K562 (cell line): ENCODE measurements at regions not wholly inside any gene's neighbourhood (a gene's known extent, or its start where the extent isn't known, plus 50 kb on each side); places are given as distances from the start of the nearest gene placed in this dataset.
A peak's percentile ranks its signal among the peaks of the same experiment; 100 is the strongest.

Source experiments
- ATAC-seq: fragments of 200-7000 bp; cut with Tn5 transposase; 3 replicates; pipeline ENCODE4 v1.9.1; 2020; ENCODE audit warnings: moderate library complexity
- BruUV-seq: library from RNA; stranded (reverse); fragments of 400-500 nt; replicated peaks from 2 replicates; lab custom pipeline; 2021; lab: Mats Ljungman, UMichigan
- CTCF ChIA-PET: fragments of 300-600 bp; formaldehyde crosslinking; extraction: SDS; loops from one replicate; lab custom pipeline; 2021; ENCODE audit warnings: low intra/inter-chr PET ratio; lab: Yijun Ruan, JAX
- POLR2A ChIA-PET: fragments of 300-600, 350-650 bp; sonication (Branson Sonifier 250); formaldehyde crosslinking; extraction: SDS; loops from one replicate; lab custom pipeline; 2021; ENCODE audit warnings: antibody characterized with exemption, inconsistent platforms; lab: Yijun Ruan, JAX
- DNase-seq, 4 experiments: peaks; one replicate each; pipeline versions ENCODE4 v3.0.0 to v3.0.0-alpha.2; 2011 to 2018; ENCODE audit warnings: low spot score in 3 of 4, mixed read lengths in 3 of 4; ENCODE audit errors: extremely low read depth in 1 of 4
- FAIRE-seq: peaks from 2 replicates; lab custom pipeline; 2011; peaks lifted over from hg19 to GRCh38; lab: Jason Lieb, UNC
- H2AFZ ChIP-seq: 2 replicates; pipeline ENCODE4 v1.6.0; 2011; ENCODE audit warnings: low read depth, low read length, control low read depth, inconsistent platforms
- H3K27ac ChIP-seq: fragments of 200-600 bp; 3 replicates; pipeline ENCODE4 v1.8.0; 2011; ENCODE audit warnings: low read depth, mild to moderate bottlenecking, control low read depth, inconsistent platforms, low read length, moderate library complexity, mixed read lengths; ENCODE audit errors: extremely low read depth
- H3K27me3 ChIP-seq, 2 experiments: fragments of 300-600 bp in 1 of 2; 2 replicates in 1 of 2; 3 replicates in 1 of 2; pipeline versions ENCODE4 v1.6.0 to v1.8.0; 2011; ENCODE audit warnings: inconsistent platforms in 2 of 2, low read length in 2 of 2, mild to moderate bottlenecking in 1 of 2, mixed read lengths in 1 of 2, moderate library complexity in 1 of 2; ENCODE audit not compliant: control insufficient read depth in 2 of 2, insufficient read depth in 2 of 2
- H3K36me3 ChIP-seq: fragments of 300-600 bp; 3 replicates; pipeline ENCODE4 v1.8.0; 2011; ENCODE audit warnings: mild to moderate bottlenecking, low read length, inconsistent platforms; ENCODE audit not compliant: control insufficient read depth, insufficient read depth
- H3K4me1 ChIP-seq, 2 experiments: fragments of 200-600 bp in 1 of 2; replicated peaks in 1 of 2; 2 replicates in 1 of 2; 3 replicates in 1 of 2; pipeline versions ENCODE4 v1.5.1 to v1.8.0; 2011; ENCODE audit warnings: inconsistent platforms in 2 of 2, low read length in 2 of 2, mild to moderate bottlenecking in 1 of 2, mixed read lengths in 1 of 2, moderate library complexity in 1 of 2; ENCODE audit not compliant: control insufficient read depth in 2 of 2, insufficient read depth in 2 of 2
- H3K4me2 ChIP-seq: 2 replicates; pipeline ENCODE4 v1.6.1; 2011; ENCODE audit warnings: low read length, control low read depth, inconsistent platforms, mixed read lengths; ENCODE audit not compliant: insufficient read depth
- H3K4me3 ChIP-seq: fragments of 200-600 bp; sonication (generic), shearing (Covaris generic); 2 replicates; pipeline ENCODE4 v1.5.1; 2016; ENCODE audit warnings: control low read depth, inconsistent platforms
- H3K79me2 ChIP-seq: fragments of 200-600 bp; 3 replicates; pipeline ENCODE4 v1.8.0; 2011; ENCODE audit warnings: low read length, inconsistent platforms; ENCODE audit not compliant: control insufficient read depth, insufficient read depth
- H3K9ac ChIP-seq, 2 experiments: 2 replicates each; pipeline versions ENCODE4 v1.6.0 to v1.6.1; 2011; ENCODE audit warnings: low read depth in 2 of 2, low read length in 2 of 2, control low read depth in 1 of 2, inconsistent platforms in 1 of 2, mild to moderate bottlenecking in 1 of 2, mixed read lengths in 1 of 2; ENCODE audit not compliant: insufficient read depth in 1 of 2
- H3K9me1 ChIP-seq: one replicate; pipeline ENCODE4 v1.6.0; 2011; ENCODE audit warnings: inconsistent platforms, mild to moderate bottlenecking, low read length, moderate library complexity; ENCODE audit not compliant: control insufficient read depth, insufficient read depth
- H3K9me3 ChIP-seq: replicated peaks from 2 replicates; pipeline ENCODE4 v1.5.1; 2011; ENCODE audit warnings: low read depth, low read length, inconsistent platforms; ENCODE audit not compliant: control insufficient read depth, insufficient read depth
- H4K20me1 ChIP-seq: replicated peaks from 2 replicates; pipeline ENCODE4 v1.6.1; 2011; ENCODE audit warnings: low read length, inconsistent platforms, mixed read lengths; ENCODE audit not compliant: control insufficient read depth, insufficient read depth
- ESRRA ChIP-seq: fragments of 450-650 bp; IDR thresholded peaks from 2 replicates; pipeline ENCODE4 v1.6.1; 2014; ENCODE audit warnings: low read depth, mild to moderate bottlenecking, moderate library complexity, borderline replicate concordance
- GATAD2A ChIP-seq: fragments of 450-650 bp; IDR thresholded peaks from 2 replicates; pipeline ENCODE4 v1.6.1; 2017
- GATAD2B ChIP-seq: fragments of 450-650 bp; IDR thresholded peaks from 2 replicates; pipeline ENCODE4 v1.6.1; 2017; ENCODE audit warnings: mild to moderate bottlenecking, borderline replicate concordance
- MEF2A ChIP-seq: IDR thresholded peaks from 2 replicates; pipeline ENCODE4 v1.6.1; 2011; ENCODE audit warnings: low read depth, mild to moderate bottlenecking, low read length, moderate library complexity; ENCODE audit not compliant: control insufficient read depth
- NFIC ChIP-seq: fragments of 450-650 bp; IDR thresholded peaks from 2 replicates; pipeline ENCODE4 v1.6.1; 2017; ENCODE audit warnings: mild to moderate bottlenecking, inconsistent platforms
- PCBP2 ChIP-seq: fragments of 200-400 bp; formaldehyde crosslinking; IDR thresholded peaks from 2 replicates; pipeline ENCODE4 v1.6.1; 2018; ENCODE audit warnings: low read length, low read depth, mild to moderate bottlenecking, moderate library complexity; ENCODE audit not compliant: poor library complexity, severe bottlenecking
- RBM34 ChIP-seq: fragments of 200-400 bp; formaldehyde crosslinking; IDR thresholded peaks from 2 replicates; pipeline ENCODE4 v1.6.1; 2018; ENCODE audit warnings: low read length, borderline replicate concordance; ENCODE audit not compliant: insufficient read depth
- ZEB2 ChIP-seq: fragments of 450-650 bp; IDR thresholded peaks from 2 replicates; pipeline ENCODE4 v1.6.1; 2016
- WGBS: fragments of 100-300 bp; shearing (Covaris generic); methylation state at CpG from one replicate; pipeline ENCODE4 v1.1.6; 2016; ENCODE audit warnings: low coverage, mixed read lengths; ENCODE audit not compliant: insufficient coverage; ENCODE audit errors: missing lambda C conversion rate; 5-methylcytosine and 5-hydroxymethylcytosine counted together
- in situ Hi-C: fragments of 300-500 bp; cut with MboI; formaldehyde crosslinking; loops from 4 replicates; pipeline ENCODE4 v1.15.0; 2018; ENCODE audit warnings: inconsistent platforms, mixed read lengths
- intact Hi-C: fragments of 100-400 bp; cut with micrococcal nuclease; formaldehyde crosslinking; loops from 2 replicates; pipeline ENCODE4 v1.14.2; 2022

DNA sequence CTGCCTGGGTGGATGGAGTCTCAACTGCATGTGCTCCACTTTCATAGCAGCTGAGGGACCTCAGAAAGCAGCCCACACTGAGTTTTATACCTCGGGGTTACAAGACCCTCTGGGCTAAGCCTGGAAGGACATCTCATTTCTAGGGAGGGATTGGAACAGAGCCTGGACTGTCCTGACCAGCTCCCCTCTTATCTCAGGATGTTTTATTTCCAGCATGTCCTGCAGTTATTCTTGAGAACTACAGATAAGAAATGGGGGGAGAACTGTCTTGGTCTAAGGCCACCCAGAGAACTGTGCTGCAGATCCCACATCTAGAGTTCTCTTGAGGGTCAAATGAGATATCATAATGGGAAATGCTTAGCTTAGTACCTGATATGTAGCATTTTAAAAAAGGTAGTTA lies 97.3 kb upstream of the CHD6 start (continued):
- TF ChIP-seq PCBP2 (no peak), GATAD2B (no peak)

DNA sequence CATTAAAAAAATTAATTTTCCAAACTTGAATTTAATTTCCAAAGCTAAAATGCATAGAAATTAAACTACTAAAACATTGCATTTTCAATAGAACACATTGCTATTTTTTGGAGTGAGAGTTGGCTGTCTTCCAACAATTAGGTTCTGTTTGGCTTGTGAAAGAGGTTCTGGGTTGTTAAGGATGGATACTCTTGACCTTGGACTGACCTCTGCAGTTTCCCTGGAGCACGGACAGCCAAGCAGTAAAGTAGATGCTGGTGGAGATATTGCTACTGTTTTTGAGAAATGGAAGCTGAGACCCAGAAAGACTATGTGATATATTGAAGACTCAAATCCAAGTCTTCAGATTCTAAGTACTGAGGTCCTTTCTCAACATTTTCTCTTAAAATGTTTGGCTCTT lies 95.9 kb upstream of the CHD6 start:
- CTCF ChIA-PET = no interaction called here
- no peaks in the 10 kb centered on the region for H4K20me1 ChIP-seq
- intact Hi-C loops (no loop called here), in situ Hi-C loops (no loop called here)
- 0% methylated on average over 1 of the region's 1 CpG for WGBS
- H3K4me2 ChIP-seq = peak overlapping the region; percentile 64; the same call in 1 of the 2 replicates
- FAIRE-seq = peak; percentile 70
- H3K4me3 ChIP-seq = no peak overlapping the region
- POLR2A ChIA-PET = interaction anchor here (0.8 to 3.4 kb wide), 5 partner anchors 10 to 44 kb away, joined by 3 to 15 read pairs (median 4); no protein-coding TSS in a partner anchor
- H3K79me2 ChIP-seq = peaks cover 20% of the 10 kb centered on the region; the same call in 2 of the 3 replicates
- H3K4me1 ChIP-seq = peaks cover 14 to 39% of the 10 kb centered on the region in 2 experiments
- H3K9me3 ChIP-seq = peaks cover 8% of the 10 kb centered on the region; the same call in 1 of the 2 replicates
- H3K9me1 ChIP-seq = no peaks in the 10 kb centered on the region
- no peak for ATAC-seq
- H2AFZ ChIP-seq = peak overlapping the region; percentile 59
- no peaks in the 10 kb centered on the region for H3K27me3 ChIP-seq
- BruUV-seq = no TSS peak
- TF ChIP-seq GATAD2A = no peak
- peak; percentile 96 for TF ChIP-seq ESRRA
- no peak for TF ChIP-seq RBM34
- TF ChIP-seq ZEB2 = no peak
- TF ChIP-seq NFIC = peak; percentile 89
- TF ChIP-seq MEF2A = no peak
- no peaks in the 10 kb centered on the region; the same call in 2 of the 3 replicates for H3K36me3 ChIP-seq
- H3K9ac ChIP-seq = no peak overlapping the region; a peak in 1 of 4 replicates
- peak in 1 of 4 experiments; percentile 54 for DNase-seq
- H3K27ac ChIP-seq = peak overlapping the region; percentile 37; the same call in 2 of the 3 replicates
